ENCODE measurements at regions not wholly inside any gene's neighbourhood (a gene's known extent, or its start where the extent isn't known, plus 50 kb on each side); places are given as distances from the start of the nearest gene placed in this dataset.

DNA sequence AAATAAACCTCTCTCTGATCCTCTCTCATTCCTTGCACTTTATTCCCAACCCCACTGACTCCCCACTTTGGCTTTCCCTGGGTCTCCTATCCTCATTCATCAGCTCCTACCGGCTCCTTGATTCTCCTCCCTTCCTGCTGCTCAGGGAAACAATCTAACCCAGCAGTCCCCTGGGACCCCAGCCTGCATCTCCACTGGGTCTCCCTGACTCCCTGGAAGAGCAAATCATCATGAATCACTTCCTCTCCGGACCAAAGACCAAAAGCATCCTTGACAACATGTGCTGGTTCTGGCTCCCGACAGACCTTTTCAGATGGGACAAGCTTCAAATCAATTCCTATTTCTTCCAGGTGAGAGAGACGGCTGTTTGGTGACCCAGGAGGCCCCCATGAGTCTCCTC lies 76.6 kb downstream of the HSPB8 start:
- Histone ChIP-seq H3K9ac (ENCODE audit: extremely low read depth, insufficient read length, low read length) (no peak overlapping the region), H2BK12ac (ENCODE audit: insufficient read length, low read depth, low read length) (no peak overlapping the region), H3K4me2 (ENCODE audit: insufficient read depth, insufficient read length, low read length) (no peak overlapping the region), H3K9me3 (ENCODE audit: control insufficient read depth, low read depth, low read length) (no peaks in the 10 kb centered on the region), H2BK5ac (ENCODE audit: insufficient read length, low read length) (no peak overlapping the region), H4K91ac (ENCODE audit: insufficient read length, low read depth, low read length) (no peak overlapping the region), H4K20me1 (ENCODE audit: control insufficient read depth, insufficient read depth, insufficient read length) (no peaks in the 10 kb centered on the region), H3K27ac (ENCODE audit: insufficient read length, low read depth, low read length) (no peak overlapping the region), H2BK15ac (ENCODE audit: low read depth, low read length) (no peak overlapping the region), H3K4ac (ENCODE audit: low read depth, low read length) (no peak overlapping the region), H3K23ac (ENCODE audit: insufficient read length, low read depth, low read length) (no peak overlapping the region), H2AFZ (ENCODE audit: low read length) (no peak overlapping the region), H2BK20ac (ENCODE audit: low read depth, low read length, poor library complexity, severe bottlenecking) (no peak overlapping the region), H3T11ph (ENCODE audit: low read length) (no peak overlapping the region), H3K79me1 (ENCODE audit: insufficient read depth, low read depth, low read length, poor library complexity, severe bottlenecking) (no peaks in the 10 kb centered on the region), H3K56ac (ENCODE audit: insufficient read length, low read depth, low read length) (no peak overlapping the region), H4K5ac (ENCODE audit: insufficient read length, low read depth, low read length) (no peak overlapping the region), H3K4me1 (ENCODE audit: insufficient read depth, low read length) (no peaks in the 10 kb centered on the region), H3K14ac (ENCODE audit: insufficient read depth, low read length) (no peak overlapping the region), H3K23me2 (ENCODE audit: insufficient read length, low read depth, low read length, poor library complexity, severe bottlenecking) (no peaks in the 10 kb centered on the region), H4K8ac (replicated peaks; ENCODE audit: insufficient read length, low read depth, low read length) (no peak overlapping the region), H2AK5ac (ENCODE audit: insufficient read length, low read length) (no peak overlapping the region), H2BK120ac (ENCODE audit: low read depth, low read length, poor library complexity, severe bottlenecking) (no peak overlapping the region), H3K18ac (ENCODE audit: insufficient read length, low read depth, low read length) (no peak overlapping the region), H3K79me2 (ENCODE audit: insufficient read depth, low read length) (no peaks in the 10 kb centered on the region), H3K27me3 (ENCODE audit: insufficient read depth, low read length) (no peaks in the 10 kb centered on the region)
- Mint-ChIP-seq H3K4me3 (no peak overlapping the region), H3K4me1 (no peaks in the 10 kb centered on the region; a peak in 3 of 4 replicates), H3K27me3 (ENCODE audit: low read depth) (peaks cover 3% of the 10 kb centered on the region; the same call in 1 of the 2 replicates), H3K27ac (no peak overlapping the region), H3K36me3 (ENCODE audit: insufficient read depth in 1 of 3, low read depth in 3 of 3) (no peaks in the 10 kb centered on the region), H3K9me3 (no peaks in the 10 kb centered on the region)
- DNase-seq: no peak
- TF ChIP-seq, protein P1, sequence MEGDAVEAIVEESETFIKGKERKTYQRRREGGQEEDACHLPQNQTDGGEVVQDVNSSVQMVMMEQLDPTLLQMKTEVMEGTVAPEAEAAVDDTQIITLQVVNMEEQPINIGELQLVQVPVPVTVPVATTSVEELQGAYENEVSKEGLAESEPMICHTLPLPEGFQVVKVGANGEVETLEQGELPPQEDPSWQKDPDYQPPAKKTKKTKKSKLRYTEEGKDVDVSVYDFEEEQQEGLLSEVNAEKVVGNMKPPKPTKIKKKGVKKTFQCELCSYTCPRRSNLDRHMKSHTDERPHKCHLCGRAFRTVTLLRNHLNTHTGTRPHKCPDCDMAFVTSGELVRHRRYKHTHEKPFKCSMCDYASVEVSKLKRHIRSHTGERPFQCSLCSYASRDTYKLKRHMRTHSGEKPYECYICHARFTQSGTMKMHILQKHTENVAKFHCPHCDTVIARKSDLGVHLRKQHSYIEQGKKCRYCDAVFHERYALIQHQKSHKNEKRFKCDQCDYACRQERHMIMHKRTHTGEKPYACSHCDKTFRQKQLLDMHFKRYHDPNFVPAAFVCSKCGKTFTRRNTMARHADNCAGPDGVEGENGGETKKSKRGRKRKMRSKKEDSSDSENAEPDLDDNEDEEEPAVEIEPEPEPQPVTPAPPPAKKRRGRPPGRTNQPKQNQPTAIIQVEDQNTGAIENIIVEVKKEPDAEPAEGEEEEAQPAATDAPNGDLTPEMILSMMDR (conservative IDR thresholded peaks at IDR 0.05): no peak
- no CpG with 5 or more reads among the region's 4 CpGs for WGBS (ENCODE audit: extremely low coverage, insufficient read length, low lambda C conversion rate)

Measured in H9 (cell line).